ES-I3 (cell line): ENCODE measurements at regions not wholly inside any gene's neighbourhood (a gene's known extent, or its start where the extent isn't known, plus 50 kb on each side); places are given as distances from the start of the nearest gene placed in this dataset.

Experiments used
- H3K36me3 ChIP-seq: 2 replicates; pipeline ENCODE4 v1.6.1; 2013; ENCODE audit warnings: mild to moderate bottlenecking, low read length, control low read depth, moderate library complexity; ENCODE audit not compliant: insufficient read depth
- H3K4me1 ChIP-seq: 2 replicates; pipeline ENCODE4 v1.6.1; 2013; ENCODE audit warnings: mild to moderate bottlenecking, control low read depth, low read length; ENCODE audit not compliant: insufficient read depth
- H3K9ac ChIP-seq: 2 replicates; pipeline ENCODE4 v1.6.1; 2013; ENCODE audit warnings: low read depth, mild to moderate bottlenecking, low read length, moderate library complexity
- H3K9me3 ChIP-seq: 2 replicates; pipeline ENCODE4 v1.6.1; 2013; ENCODE audit warnings: mild to moderate bottlenecking, low read length, moderate library complexity; ENCODE audit not compliant: control insufficient read depth, insufficient read depth

GRCh38 chr3:159914426-159914825 is 74.2 kb upstream of the IL12A start:
- no peaks in the 10 kb centered on the region for H3K36me3 ChIP-seq
- H3K9ac ChIP-seq = no peak overlapping the region
- no peaks in the 10 kb centered on the region for H3K9me3 ChIP-seq
- H3K4me1 ChIP-seq = no peaks in the 10 kb centered on the region

GRCh38 chr3:159916052-159916451 is 72.6 kb upstream of the IL12A start:
- H3K9ac ChIP-seq = no peak overlapping the region
- H3K4me1 ChIP-seq = no peaks in the 10 kb centered on the region
- no peaks in the 10 kb centered on the region for H3K9me3 ChIP-seq
- no peaks in the 10 kb centered on the region for H3K36me3 ChIP-seq

GRCh38 chr3:159917141-159917540 is 71.5 kb upstream of the IL12A start:
- Histone ChIP-seq H3K4me1 (no peaks in the 10 kb centered on the region), H3K9me3 (no peaks in the 10 kb centered on the region), H3K36me3 (no peaks in the 10 kb centered on the region), H3K9ac (no peak overlapping the region)

GRCh38 chr3:159919873-159920272 is 68.8 kb upstream of the IL12A start:
- H3K4me1 ChIP-seq = no peaks in the 10 kb centered on the region
- H3K36me3 ChIP-seq = no peaks in the 10 kb centered on the region
- no peak overlapping the region for H3K9ac ChIP-seq
- H3K9me3 ChIP-seq = no peaks in the 10 kb centered on the region

- Histone ChIP-seq H3K9me3 (no peaks in the 10 kb centered on the region), H3K9ac (no peak overlapping the region), H3K4me1 (no peaks in the 10 kb centered on the region)
These were observed 66.3 kb upstream of the IL12A start for GRCh38 chr3:159922193-159922840.

GRCh38 chr3:159922861-159923312 is 65.7 kb upstream of the IL12A start:
- Histone ChIP-seq H3K9ac (no peak overlapping the region), H3K9me3 (no peaks in the 10 kb centered on the region), H3K4me1 (no peaks in the 10 kb centered on the region), H3K36me3 (no peaks in the 10 kb centered on the region)

More at GRCh38 chr3:159922193-159922840, 66.3 kb upstream of the IL12A start:
- no peaks in the 10 kb centered on the region for H3K36me3 ChIP-seq

- Histone ChIP-seq H3K9ac (no peak overlapping the region), H3K36me3 (no peaks in the 10 kb centered on the region), H3K9me3 (no peaks in the 10 kb centered on the region), H3K4me1 (no peaks in the 10 kb centered on the region)
These were observed 65.3 kb upstream of the IL12A start for GRCh38 chr3:159923336-159923735.

GRCh38 chr3:159923956-159924355 is 64.7 kb upstream of the IL12A start:
- no peaks in the 10 kb centered on the region for H3K9me3 ChIP-seq
- H3K4me1 ChIP-seq = no peaks in the 10 kb centered on the region

GRCh38 chr3:159924411-159924810 is 64.2 kb upstream of the IL12A start:
- no peaks in the 10 kb centered on the region for H3K4me1 ChIP-seq
- H3K36me3 ChIP-seq = no peaks in the 10 kb centered on the region
- H3K9ac ChIP-seq = no peak overlapping the region
- H3K9me3 ChIP-seq = no peaks in the 10 kb centered on the region

More at GRCh38 chr3:159923956-159924355, 64.7 kb upstream of the IL12A start:
- Histone ChIP-seq H3K9ac (no peak overlapping the region), H3K36me3 (no peaks in the 10 kb centered on the region)

- no peaks in the 10 kb centered on the region for H3K4me1 ChIP-seq
- H3K9me3 ChIP-seq = no peaks in the 10 kb centered on the region
- H3K36me3 ChIP-seq = no peaks in the 10 kb centered on the region
- H3K9ac ChIP-seq = no peak overlapping the region
These were observed 63.4 kb upstream of the IL12A start for GRCh38 chr3:159925248-159925647.

- no peaks in the 10 kb centered on the region for H3K9me3 ChIP-seq
- no peak overlapping the region for H3K9ac ChIP-seq
- no peaks in the 10 kb centered on the region for H3K4me1 ChIP-seq
- no peaks in the 10 kb centered on the region for H3K36me3 ChIP-seq
These were observed 62.1 kb upstream of the IL12A start for GRCh38 chr3:159926573-159926972.

- Histone ChIP-seq H3K4me1 (no peaks in the 10 kb centered on the region), H3K9ac (no peak overlapping the region), H3K9me3 (peaks cover 3% of the 10 kb centered on the region; the same call in 1 of the 2 replicates), H3K36me3 (no peaks in the 10 kb centered on the region)
These were observed 60.6 kb upstream of the IL12A start for GRCh38 chr3:159928071-159928491.

GRCh38 chr3:159928666-159929065 is 60.0 kb upstream of the IL12A start:
- H3K9ac ChIP-seq = no peak overlapping the region
- H3K9me3 ChIP-seq = peaks cover 3% of the 10 kb centered on the region; the same call in 1 of the 2 replicates
- H3K36me3 ChIP-seq = no peaks in the 10 kb centered on the region
- no peaks in the 10 kb centered on the region for H3K4me1 ChIP-seq

GRCh38 chr3:159929171-159930141 is 59.2 kb upstream of the IL12A start:
- H3K4me1 ChIP-seq = no peaks in the 10 kb centered on the region
- H3K9ac ChIP-seq = no peak overlapping the region
- H3K9me3 ChIP-seq = peaks cover 4% of the 10 kb centered on the region; the same call in 1 of the 2 replicates
- no peaks in the 10 kb centered on the region for H3K36me3 ChIP-seq
